ENCODE measurements at regions not wholly inside any gene's neighbourhood (a gene's known extent, or its start where the extent isn't known, plus 50 kb on each side); places are given as distances from the start of the nearest gene placed in this dataset.

GRCh38 chr2:217407362-217407761 is 547.5 kb upstream of the TNP1 start:
- TF ChIP-seq CTCF (IDR thresholded peaks at IDR 0.05) (no peak), POLR2A (IDR thresholded peaks at IDR 0.05) (no peak), POLR2AphosphoS5 (IDR thresholded peaks at IDR 0.05) (no peak)

Measured in prostate gland (tissue), 2 donors.